Esophagus muscularis mucosa (tissue), 4 donors: ENCODE measurements at regions not wholly inside any gene's neighbourhood (a gene's known extent, or its start where the extent isn't known, plus 50 kb on each side); places are given as distances from the start of the nearest gene placed in this dataset.

Experiments
- DNase-seq: peaks from one replicate; pipeline ENCODE4 v3.0.0-alpha.2; 2017; ENCODE audit errors: extremely low spot score
- H3K27ac ChIP-seq, 4 donors: fragments of 200-600 bp; sonication (generic); replicated peaks in 1 of 4; 1 replicate in 3 of 4; 2 replicates in 1 of 4; pipeline ENCODE4 v1.5.1; 2016 to 2019; ENCODE audit warnings: mild to moderate bottlenecking in 1 of 4
- H3K27me3 ChIP-seq, 4 donors: fragments of 200-600 bp; sonication (generic); one replicate each; pipeline versions ENCODE4 v1.5.1 to v1.6.0; 2016 to 2019
- H3K36me3 ChIP-seq, 4 donors: fragments of 200-600 bp; sonication (generic); one replicate each; pipeline ENCODE4 v1.5.1; 2016 to 2019
- H3K4me1 ChIP-seq, 4 donors: fragments of 200-600 bp; sonication (generic); one replicate each; pipeline ENCODE4 v1.5.1; 2016 to 2019
- H3K4me3 ChIP-seq, 4 donors: fragments of 200-600 bp; sonication (generic); 1 replicate in 2 of 4; 2 replicates in 2 of 4; pipeline ENCODE4 v1.5.1; 2016 to 2019; ENCODE audit warnings: mild to moderate bottlenecking in 4 of 4, moderate library complexity in 1 of 4
- H3K9me3 ChIP-seq, 4 donors: fragments of 200-600 bp; sonication (generic); 1 replicate in 3 of 4; 2 replicates in 1 of 4; pipeline ENCODE4 v1.5.1; 2016 to 2019
- EP300 ChIP-seq: sonication (generic); formaldehyde crosslinking; IDR thresholded peaks from one replicate; pipeline ENCODE4 v1.6.1; 2017; ENCODE audit warnings: antibody characterized with exemption
- POLR2A ChIP-seq: fragments of 450-650 bp; IDR thresholded peaks from one replicate; pipeline ENCODE4 v1.6.1; 2017; ENCODE audit warnings: antibody characterized with exemption, moderate library complexity, mild to moderate bottlenecking, low read depth
- POLR2AphosphoS5 ChIP-seq, 2 donors: sonication (generic); formaldehyde crosslinking; IDR thresholded peaks; one replicate each; pipeline ENCODE4 v1.6.1; 2017; ENCODE audit warnings: antibody characterized with exemption in 2 of 2
- WGBS: methylation state at CpG from one replicate; pipeline ENCODE4 v1.1.5; 2018; 5-methylcytosine and 5-hydroxymethylcytosine counted together
- intact Hi-C: fragments of 100-400 bp; cut with DNase I; formaldehyde crosslinking; loops from one replicate; pipeline ENCODE4 v1.15.1; 2023
- TF ChIP-seq, protein P1 (sequence below), 3 experiments: fragments of 200-600 bp in 2 of 3; fragments of 450-650 bp in 1 of 3; sonication (generic) in 2 of 3; IDR thresholded peaks; one replicate each; pipeline ENCODE4 v1.5.1; 2017 to 2019; ENCODE audit warnings: antibody characterized with exemption in 3 of 3, mild to moderate bottlenecking in 2 of 3, moderate library complexity in 1 of 3

DNA sequence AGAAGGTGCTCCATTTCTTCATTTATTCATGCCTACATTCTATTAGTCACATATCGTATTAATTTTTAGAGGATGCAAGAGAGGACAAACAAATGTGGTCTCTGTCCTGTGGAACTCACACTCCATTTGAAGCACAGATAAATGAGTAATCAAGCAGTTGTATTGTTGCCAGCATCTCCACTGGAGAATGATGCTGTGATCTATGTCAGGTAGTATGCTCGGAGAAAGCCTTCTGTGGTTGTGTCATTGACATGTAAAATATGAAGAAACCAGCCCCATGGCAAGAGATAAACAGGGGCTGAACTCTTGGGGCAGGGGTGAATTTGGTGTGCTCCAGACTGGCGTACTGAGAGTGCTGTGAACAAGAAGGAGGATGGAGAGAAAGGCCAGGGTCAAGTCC, 101.2 kb downstream of the FASLG start:
- TF ChIP-seq POLR2A (no peak), POLR2AphosphoS5 (IDR thresholded peaks at IDR 0.05) (no peak), EP300 (no peak)
- TF ChIP-seq, protein P1, sequence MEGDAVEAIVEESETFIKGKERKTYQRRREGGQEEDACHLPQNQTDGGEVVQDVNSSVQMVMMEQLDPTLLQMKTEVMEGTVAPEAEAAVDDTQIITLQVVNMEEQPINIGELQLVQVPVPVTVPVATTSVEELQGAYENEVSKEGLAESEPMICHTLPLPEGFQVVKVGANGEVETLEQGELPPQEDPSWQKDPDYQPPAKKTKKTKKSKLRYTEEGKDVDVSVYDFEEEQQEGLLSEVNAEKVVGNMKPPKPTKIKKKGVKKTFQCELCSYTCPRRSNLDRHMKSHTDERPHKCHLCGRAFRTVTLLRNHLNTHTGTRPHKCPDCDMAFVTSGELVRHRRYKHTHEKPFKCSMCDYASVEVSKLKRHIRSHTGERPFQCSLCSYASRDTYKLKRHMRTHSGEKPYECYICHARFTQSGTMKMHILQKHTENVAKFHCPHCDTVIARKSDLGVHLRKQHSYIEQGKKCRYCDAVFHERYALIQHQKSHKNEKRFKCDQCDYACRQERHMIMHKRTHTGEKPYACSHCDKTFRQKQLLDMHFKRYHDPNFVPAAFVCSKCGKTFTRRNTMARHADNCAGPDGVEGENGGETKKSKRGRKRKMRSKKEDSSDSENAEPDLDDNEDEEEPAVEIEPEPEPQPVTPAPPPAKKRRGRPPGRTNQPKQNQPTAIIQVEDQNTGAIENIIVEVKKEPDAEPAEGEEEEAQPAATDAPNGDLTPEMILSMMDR (IDR thresholded peaks at IDR 0.05): no peak
- Histone ChIP-seq H3K4me3 (no peak overlapping the region), H3K36me3 (no peaks in the 10 kb centered on the region), H3K4me1 (no peaks in the 10 kb centered on the region), H3K9me3 (no peaks in the 10 kb centered on the region), H3K27me3 (no peaks in the 10 kb centered on the region), H3K27ac (no peak overlapping the region)
- 93% methylated on average over 3 of the region's 3 CpGs for WGBS
- no peak for DNase-seq
- intact Hi-C loops: no loop called here

DNA sequence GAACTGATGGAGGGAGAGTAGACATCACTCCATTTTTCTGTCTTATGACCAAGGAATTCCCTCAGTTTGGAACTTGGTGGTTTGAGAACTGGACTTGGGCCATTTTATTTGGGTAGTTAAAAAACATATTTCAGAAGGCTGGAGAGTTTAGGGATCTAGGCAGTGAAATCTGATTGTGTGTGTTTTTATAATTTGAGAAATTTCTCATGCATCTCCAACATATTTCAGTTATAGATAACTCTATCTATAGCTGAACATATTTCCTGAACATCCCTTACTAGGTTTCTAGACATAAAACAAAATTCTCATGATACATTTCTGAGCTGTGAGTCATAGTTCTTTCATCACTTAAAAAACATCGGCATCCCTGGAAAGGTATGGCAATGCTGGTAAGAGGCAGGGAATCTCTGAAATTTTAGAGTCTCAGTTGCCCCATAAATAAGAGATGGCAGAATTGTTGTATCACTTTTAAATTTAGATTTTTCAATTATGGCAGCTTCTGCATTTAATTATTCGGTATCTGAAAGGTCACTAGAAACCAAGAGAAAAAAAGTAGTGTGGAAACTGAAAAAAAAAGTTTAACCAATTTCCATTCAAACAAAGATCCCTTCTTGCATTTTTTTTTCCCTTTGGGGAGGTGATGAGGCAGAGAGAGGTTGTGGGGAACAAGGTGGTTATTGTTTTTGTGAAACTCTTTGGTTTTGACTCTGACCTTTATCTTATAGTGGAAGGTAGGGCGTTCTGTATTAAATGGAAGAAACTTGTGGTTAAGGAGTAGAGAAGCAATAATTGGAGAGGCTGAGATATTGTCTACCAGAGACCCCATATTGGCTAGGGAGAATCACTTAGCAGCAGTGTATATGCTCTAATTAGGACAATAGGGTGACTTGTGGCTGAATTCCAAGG, 102.9 kb downstream of the FASLG start:
- Histone ChIP-seq H3K4me3 (no peak overlapping the region), H3K27me3 (no peaks in the 10 kb centered on the region), H3K4me1 (no peaks in the 10 kb centered on the region), H3K9me3 (no peaks in the 10 kb centered on the region), H3K36me3 (no peaks in the 10 kb centered on the region), H3K27ac (no peak overlapping the region)
- TF ChIP-seq, protein P1 (IDR thresholded peaks at IDR 0.05): no peak
- TF ChIP-seq EP300 (no peak), POLR2A (no peak), POLR2AphosphoS5 (IDR thresholded peaks at IDR 0.05) (no peak)
- intact Hi-C loops: no loop called here
- no peak for DNase-seq
- 81% methylated on average over 3 of the region's 3 CpGs for WGBS

DNA sequence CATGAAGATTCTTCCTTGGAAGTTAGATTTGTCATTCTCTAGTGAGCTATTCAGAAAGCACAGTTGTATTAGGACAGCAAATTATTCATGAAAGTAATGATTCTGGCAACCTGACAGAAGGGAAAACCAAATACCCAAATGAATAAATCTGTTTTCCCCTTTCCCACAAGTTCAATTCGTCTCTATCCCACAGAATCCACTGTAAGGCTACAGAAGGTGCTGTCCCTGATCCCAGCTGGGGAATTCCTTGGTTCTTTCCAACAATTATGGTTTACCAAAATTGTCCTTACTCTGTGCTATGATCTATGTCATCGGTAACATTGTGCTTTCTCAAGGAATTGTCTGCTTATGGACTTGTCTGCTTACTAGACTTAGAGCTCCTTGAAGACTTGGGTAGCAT, 104.2 kb downstream of the FASLG start:
- no peaks in the 10 kb centered on the region for H3K4me1 ChIP-seq
- DNase-seq: no peak
- no peak overlapping the region for H3K27ac ChIP-seq
- WGBS: 74% methylated on average over 2 of the region's 2 CpGs
- intact Hi-C loops: no loop called here
- no peaks in the 10 kb centered on the region for H3K27me3 ChIP-seq
- H3K36me3 ChIP-seq: no peaks in the 10 kb centered on the region
- H3K9me3 ChIP-seq: no peaks in the 10 kb centered on the region
- H3K4me3 ChIP-seq: no peak overlapping the region
- TF ChIP-seq POLR2A (no peak), EP300 (no peak), POLR2AphosphoS5 (IDR thresholded peaks at IDR 0.05) (no peak)
- TF ChIP-seq, protein P1 (IDR thresholded peaks at IDR 0.05): no peak

DNA sequence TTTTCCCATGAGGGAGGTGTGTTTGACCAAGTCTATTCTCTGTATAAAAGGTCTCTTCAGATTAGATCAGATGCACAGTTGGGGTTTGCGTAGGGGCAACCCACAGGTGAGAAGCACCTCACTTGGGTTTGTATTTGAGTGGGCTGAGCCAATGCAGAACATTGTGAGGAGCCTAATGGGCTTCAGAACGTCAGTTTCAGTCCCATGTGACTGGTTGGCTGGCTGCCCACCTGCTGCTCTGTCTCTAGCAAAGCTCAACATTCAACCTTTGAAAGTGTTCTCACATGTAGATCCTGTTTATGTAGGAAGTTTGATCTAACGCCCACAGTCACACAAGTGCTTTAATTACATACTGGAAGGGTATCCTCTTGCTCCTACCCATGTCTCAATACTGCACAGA, 105.5 kb downstream of the FASLG start:
- no peaks in the 10 kb centered on the region for H3K36me3 ChIP-seq
- WGBS: 55% methylated on average over 3 of the region's 3 CpGs
- DNase-seq: no peak

More for the DNA sequence above, 105.5 kb downstream of the FASLG start:
- intact Hi-C loops: no loop called here
- TF ChIP-seq POLR2AphosphoS5 (IDR thresholded peaks at IDR 0.05): no peak
- no peak for TF ChIP-seq EP300
- TF ChIP-seq, protein P1 (IDR thresholded peaks at IDR 0.05): no peak
- no peak for TF ChIP-seq POLR2A
- Histone ChIP-seq H3K27ac (no peak overlapping the region), H3K27me3 (no peaks in the 10 kb centered on the region), H3K9me3 (no peaks in the 10 kb centered on the region), H3K4me1 (no peaks in the 10 kb centered on the region), H3K4me3 (no peak overlapping the region)
